Osteoblast (primary cell): ENCODE measurements at regions not wholly inside any gene's neighbourhood (a gene's known extent, or its start where the extent isn't known, plus 50 kb on each side); places are given as distances from the start of the nearest gene placed in this dataset.

Experiments used
- DNase-seq: peaks from one replicate; pipeline ENCODE4 v3.0.0; 2011; ENCODE audit warnings: low spot score, mixed read lengths; ENCODE audit not compliant: insufficient read length; ENCODE audit errors: missing footprints
- H2AFZ ChIP-seq: 2 replicates; pipeline ENCODE4 v1.6.0; 2011; ENCODE audit warnings: mild to moderate bottlenecking, low read length
- H3K27ac ChIP-seq: 2 replicates; pipeline ENCODE4 v1.5.1; 2011; ENCODE audit warnings: mild to moderate bottlenecking, low read depth, low read length, moderate library complexity
- H3K27me3 ChIP-seq: 2 replicates; pipeline ENCODE4 v1.6.0; 2012; ENCODE audit warnings: mild to moderate bottlenecking, control low read depth, inconsistent platforms, low read length, moderate library complexity; ENCODE audit not compliant: insufficient read depth
- H3K36me3 ChIP-seq: 2 replicates; pipeline ENCODE4 v1.5.1; 2011; ENCODE audit warnings: mild to moderate bottlenecking, low read length, control low read depth, moderate library complexity; ENCODE audit not compliant: insufficient read depth
- H3K4me1 ChIP-seq: 2 replicates; pipeline ENCODE4 v1.5.1; 2011; ENCODE audit warnings: mild to moderate bottlenecking, low read length, control low read depth, moderate library complexity; ENCODE audit not compliant: insufficient read depth
- H3K4me2 ChIP-seq: 2 replicates; pipeline ENCODE4 v1.6.0; 2011; ENCODE audit warnings: mild to moderate bottlenecking, low read length; ENCODE audit not compliant: insufficient read depth
- H3K4me3 ChIP-seq: fragments of 200-600 bp; sonication (generic); 3 replicates; pipeline ENCODE4 v1.5.1; 2012; ENCODE audit warnings: mild to moderate bottlenecking, low read length, inconsistent platforms; ENCODE audit not compliant: insufficient read depth
- H3K79me2 ChIP-seq: 2 replicates; pipeline ENCODE4 v1.6.0; 2012; ENCODE audit warnings: mild to moderate bottlenecking, low read length, control low read depth, inconsistent platforms; ENCODE audit not compliant: insufficient read depth
- H3K9me3 ChIP-seq: 2 replicates; pipeline ENCODE4 v1.5.1; 2011; ENCODE audit warnings: low read depth, low read length, control low read depth
- H4K20me1 ChIP-seq: 2 replicates; pipeline ENCODE4 v1.6.0; 2012; ENCODE audit warnings: mild to moderate bottlenecking, low read length, control low read depth; ENCODE audit not compliant: insufficient read depth
- CTCF ChIP-seq: IDR thresholded peaks from 2 replicates; pipeline ENCODE4 v1.5.1; 2011; ENCODE audit warnings: mild to moderate bottlenecking, low read depth, low read length, moderate library complexity; ENCODE audit errors: extremely low read depth

- DNase-seq, result no peak
- Histone ChIP-seq H3K27ac (no peak overlapping the region), H2AFZ (no peak overlapping the region), H3K4me2 (no peak overlapping the region), H3K9me3 (no peaks in the 10 kb centered on the region), H3K4me3 (no peak overlapping the region), H3K36me3 (no peaks in the 10 kb centered on the region), H3K4me1 (no peaks in the 10 kb centered on the region), H3K79me2 (no peaks in the 10 kb centered on the region), H4K20me1 (no peaks in the 10 kb centered on the region), H3K27me3 (no peaks in the 10 kb centered on the region)
- TF ChIP-seq CTCF, result no peak
Measured at GRCh38 chr20:11497545-11497944, 420.1 kb upstream of the BTBD3 start.

GRCh38 chr20:11499101-11499634 is 418.5 kb upstream of the BTBD3 start:
- no peak overlapping the region for H3K4me2 ChIP-seq
- H3K27ac ChIP-seq, result no peak overlapping the region
- H2AFZ ChIP-seq, result no peak overlapping the region
- no peaks in the 10 kb centered on the region for H3K79me2 ChIP-seq
- no peak for TF ChIP-seq CTCF
- H3K4me3 ChIP-seq, result no peak overlapping the region
- no peaks in the 10 kb centered on the region for H3K27me3 ChIP-seq
- no peak for DNase-seq
- no peaks in the 10 kb centered on the region for H3K36me3 ChIP-seq
- H3K4me1 ChIP-seq, result no peaks in the 10 kb centered on the region
- no peaks in the 10 kb centered on the region for H4K20me1 ChIP-seq
- H3K9me3 ChIP-seq, result no peaks in the 10 kb centered on the region

- Histone ChIP-seq H3K79me2 (no peaks in the 10 kb centered on the region), H3K27me3 (no peaks in the 10 kb centered on the region), H2AFZ (no peak overlapping the region), H4K20me1 (no peaks in the 10 kb centered on the region), H3K4me2 (no peak overlapping the region), H3K4me1 (no peaks in the 10 kb centered on the region), H3K9me3 (no peaks in the 10 kb centered on the region), H3K36me3 (no peaks in the 10 kb centered on the region), H3K27ac (no peak overlapping the region), H3K4me3 (no peak overlapping the region)
- no peak for TF ChIP-seq CTCF
- DNase-seq, result no peak
Measured at GRCh38 chr20:11502061-11502460, 415.6 kb upstream of the BTBD3 start.

GRCh38 chr20:11502671-11503070 is 415.0 kb upstream of the BTBD3 start:
- H3K4me3 ChIP-seq, result no peak overlapping the region
- H3K36me3 ChIP-seq, result no peaks in the 10 kb centered on the region
- DNase-seq, result no peak
- H2AFZ ChIP-seq, result no peak overlapping the region
- H3K27me3 ChIP-seq, result no peaks in the 10 kb centered on the region
- H3K27ac ChIP-seq, result no peak overlapping the region
- H4K20me1 ChIP-seq, result no peaks in the 10 kb centered on the region
- no peaks in the 10 kb centered on the region for H3K9me3 ChIP-seq
- no peaks in the 10 kb centered on the region for H3K79me2 ChIP-seq
- no peaks in the 10 kb centered on the region for H3K4me1 ChIP-seq
- no peak overlapping the region for H3K4me2 ChIP-seq
- TF ChIP-seq CTCF, result no peak
